ENCODE measurements at regions not wholly inside any gene's neighbourhood (a gene's known extent, or its start where the extent isn't known, plus 50 kb on each side); places are given as distances from the start of the nearest gene placed in this dataset.
A peak's percentile ranks its signal among the peaks of the same experiment; 100 is the strongest.

GRCh38 chr2:111628221-111628620 is 255.8 kb downstream of the ANAPC1 start:
- DNase-seq, result no peak

- DNase-seq, result no peak
Observed at GRCh38 chr2:111629983-111630382, 254.0 kb downstream of the ANAPC1 start.

GRCh38 chr2:111632661-111633060 is 251.3 kb downstream of the ANAPC1 start:
- no peak for DNase-seq

GRCh38 chr2:111633189-111633588 is 250.8 kb downstream of the ANAPC1 start:
- DNase-seq, result no peak

GRCh38 chr2:111633643-111634042 is 250.3 kb downstream of the ANAPC1 start:
- DNase-seq, result no peak

GRCh38 chr2:111634050-111634794 is 249.8 kb downstream of the ANAPC1 start:
- DNase-seq, result no peak

- peak; percentile 28 for DNase-seq
Observed at GRCh38 chr2:111634995-111635538, 248.9 kb downstream of the ANAPC1 start.

- DNase-seq, result no peak
Observed at GRCh38 chr2:111636905-111637304, 247.1 kb downstream of the ANAPC1 start.

GRCh38 chr2:111638274-111638877 is 245.6 kb downstream of the ANAPC1 start:
- DNase-seq, result no peak

- DNase-seq, result no peak
Observed at GRCh38 chr2:111640480-111640879, 243.5 kb downstream of the ANAPC1 start.

GRCh38 chr2:111642586-111643327 is 241.2 kb downstream of the ANAPC1 start:
- no peak for DNase-seq

- no peak for DNase-seq
Observed at GRCh38 chr2:111643759-111644158, 240.2 kb downstream of the ANAPC1 start.

- no peak for DNase-seq
Observed at GRCh38 chr2:111647359-111647758, 236.6 kb downstream of the ANAPC1 start.

GRCh38 chr2:111652038-111652437 is 232.0 kb downstream of the ANAPC1 start:
- no peak for DNase-seq

GRCh38 chr2:111652681-111653080 is 231.3 kb downstream of the ANAPC1 start:
- no peak for DNase-seq

GRCh38 chr2:111653103-111653624 is 230.8 kb downstream of the ANAPC1 start:
- DNase-seq, result no peak

- no peak for DNase-seq
Observed at GRCh38 chr2:111653913-111654312, 230.1 kb downstream of the ANAPC1 start.

GRCh38 chr2:111654829-111655228 is 229.2 kb downstream of the ANAPC1 start:
- no peak for DNase-seq

- DNase-seq, result no peak
Observed at GRCh38 chr2:111656436-111656835, 227.6 kb downstream of the ANAPC1 start.

GRCh38 chr2:111656894-111657293 is 227.1 kb downstream of the ANAPC1 start:
- DNase-seq, result no peak

GRCh38 chr2:111657351-111657975 is 226.5 kb downstream of the ANAPC1 start:
- no peak for DNase-seq

- DNase-seq, result peak; percentile 71
Observed at GRCh38 chr2:111659361-111660333, 224.3 kb downstream of the ANAPC1 start.

Data from fibroblast of skin of right quadriceps (primary cell).